ENCODE measurements at regions not wholly inside any gene's neighbourhood (a gene's known extent, or its start where the extent isn't known, plus 50 kb on each side); places are given as distances from the start of the nearest gene placed in this dataset.
"Not testable (repeated sequence)": the region's sequence is repeated elsewhere in the genome, so short reads cannot be mapped to it uniquely, and the experiment has no call there.

DNA sequence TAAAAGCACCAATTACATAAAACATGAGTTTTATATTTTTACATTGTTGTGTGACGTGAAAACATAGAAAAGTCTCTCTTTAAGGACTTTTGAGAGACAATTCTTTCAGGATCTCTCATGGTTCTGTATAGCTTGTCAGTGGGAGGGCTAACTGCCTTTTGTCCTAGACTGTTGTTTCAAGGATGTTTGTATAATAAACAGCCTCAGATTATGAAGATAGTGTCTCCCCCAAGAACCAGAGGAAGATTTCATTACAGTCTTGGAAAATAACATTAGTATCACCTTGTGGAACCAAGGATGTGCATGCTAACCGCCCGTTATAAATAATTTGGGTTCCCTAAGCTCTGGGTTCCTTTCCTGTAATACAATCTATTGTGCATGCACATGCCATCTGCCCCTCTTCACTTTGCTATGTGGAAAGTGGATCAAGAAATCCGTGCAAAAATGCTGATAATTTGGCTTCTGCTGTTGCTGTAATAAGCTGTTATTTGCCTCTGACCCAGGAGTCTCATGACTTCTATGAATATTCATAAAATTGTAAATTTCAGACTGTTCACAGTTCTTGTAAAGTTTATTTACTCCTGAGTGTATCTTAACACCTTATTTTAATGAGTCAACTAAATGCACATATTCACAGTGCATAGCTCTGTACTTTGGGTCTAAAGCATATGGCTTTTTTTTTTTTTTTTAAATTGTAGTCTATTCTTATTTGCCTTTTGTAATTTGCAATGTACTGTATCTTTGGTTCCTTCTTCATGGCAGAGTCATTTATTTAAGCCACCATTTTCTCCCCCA, 265.5 kb downstream of the PTH2R start:
- H3K27me3 ChIP-seq (ENCODE audit: low read length) = no peaks in the 10 kb centered on the region
- no peaks in the 10 kb centered on the region for H4K20me1 ChIP-seq (ENCODE audit: low read length)
- H3K27ac ChIP-seq (ENCODE audit: low read length) = no peak overlapping the region
- H3K79me2 ChIP-seq (ENCODE audit: low read length) = no peaks in the 10 kb centered on the region
- no peaks in the 10 kb centered on the region for H3K9me2 ChIP-seq (replicated peaks; ENCODE audit: low read length)
- no peak overlapping the region for H2AFZ ChIP-seq (ENCODE audit: low read length)
- H3K36me3 ChIP-seq (ENCODE audit: low read depth, low read length) = no peaks in the 10 kb centered on the region
- BruUV-seq (replicated peaks) = no TSS peak
- ChIA-PET POLR2A (ENCODE audit: unreplicated experiment) (no interaction called here), CTCF (no interaction called here)
- H3K9me3 ChIP-seq (ENCODE audit: low read length) = no peaks in the 10 kb centered on the region
- H3F3A ChIP-seq (ENCODE audit: low read length, unreplicated experiment) = no peaks in the 10 kb centered on the region
- no peak for ATAC-seq
- TF ChIP-seq, protein P1, sequence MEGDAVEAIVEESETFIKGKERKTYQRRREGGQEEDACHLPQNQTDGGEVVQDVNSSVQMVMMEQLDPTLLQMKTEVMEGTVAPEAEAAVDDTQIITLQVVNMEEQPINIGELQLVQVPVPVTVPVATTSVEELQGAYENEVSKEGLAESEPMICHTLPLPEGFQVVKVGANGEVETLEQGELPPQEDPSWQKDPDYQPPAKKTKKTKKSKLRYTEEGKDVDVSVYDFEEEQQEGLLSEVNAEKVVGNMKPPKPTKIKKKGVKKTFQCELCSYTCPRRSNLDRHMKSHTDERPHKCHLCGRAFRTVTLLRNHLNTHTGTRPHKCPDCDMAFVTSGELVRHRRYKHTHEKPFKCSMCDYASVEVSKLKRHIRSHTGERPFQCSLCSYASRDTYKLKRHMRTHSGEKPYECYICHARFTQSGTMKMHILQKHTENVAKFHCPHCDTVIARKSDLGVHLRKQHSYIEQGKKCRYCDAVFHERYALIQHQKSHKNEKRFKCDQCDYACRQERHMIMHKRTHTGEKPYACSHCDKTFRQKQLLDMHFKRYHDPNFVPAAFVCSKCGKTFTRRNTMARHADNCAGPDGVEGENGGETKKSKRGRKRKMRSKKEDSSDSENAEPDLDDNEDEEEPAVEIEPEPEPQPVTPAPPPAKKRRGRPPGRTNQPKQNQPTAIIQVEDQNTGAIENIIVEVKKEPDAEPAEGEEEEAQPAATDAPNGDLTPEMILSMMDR (conservative IDR thresholded peaks at IDR 0.05; ENCODE audit: low read depth, low read length) = no peak
- TF ChIP-seq EZH2phosphoT487 (IDR thresholded peaks at IDR 0.05; ENCODE audit: borderline replicate concordance, low read length) = no peak
- no peak for TF ChIP-seq EZH2 (IDR thresholded peaks at IDR 0.05; ENCODE audit: low read length, unreplicated experiment)
- intact Hi-C loops (cut with micrococcal nuclease) = no loop called here
- DNase-seq = no peak
- H3K9ac ChIP-seq (ENCODE audit: low read length) = no peak overlapping the region
- H3K4me2 ChIP-seq (ENCODE audit: low read length) = no peak overlapping the region
- H3K4me3 ChIP-seq (ENCODE audit: low read length) = no peak overlapping the region
- no peaks in the 10 kb centered on the region for H3K4me1 ChIP-seq (ENCODE audit: insufficient read depth, low read length)

DNA sequence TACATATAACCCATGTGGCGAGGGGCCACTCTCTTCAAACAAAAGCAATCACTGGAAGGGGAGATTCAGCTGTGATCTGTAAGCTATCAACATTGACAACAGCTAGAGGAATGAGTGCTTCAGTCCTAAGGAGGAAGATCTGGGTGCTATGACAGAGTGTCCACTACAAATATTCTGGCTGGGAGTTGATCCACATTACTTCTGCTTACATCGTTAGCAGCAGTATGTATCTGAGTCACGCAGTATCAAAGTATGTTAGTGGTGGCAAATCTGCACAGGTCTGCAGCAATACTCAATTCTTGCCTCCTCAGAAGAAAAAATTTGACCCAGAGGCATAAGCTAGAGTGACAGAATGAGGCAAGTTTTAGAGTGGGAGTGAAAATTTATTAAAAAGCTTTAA, 267.0 kb downstream of the PTH2R start:
- CTCF ChIA-PET = no interaction called here
- TF ChIP-seq, protein P1 (conservative IDR thresholded peaks at IDR 0.05; ENCODE audit: low read depth, low read length) = no peak
- TF ChIP-seq EZH2 (IDR thresholded peaks at IDR 0.05; ENCODE audit: low read length, unreplicated experiment) (no peak), EZH2phosphoT487 (IDR thresholded peaks at IDR 0.05; ENCODE audit: borderline replicate concordance, low read length) (no peak)
- no TSS peak for BruUV-seq (replicated peaks)

DNA sequence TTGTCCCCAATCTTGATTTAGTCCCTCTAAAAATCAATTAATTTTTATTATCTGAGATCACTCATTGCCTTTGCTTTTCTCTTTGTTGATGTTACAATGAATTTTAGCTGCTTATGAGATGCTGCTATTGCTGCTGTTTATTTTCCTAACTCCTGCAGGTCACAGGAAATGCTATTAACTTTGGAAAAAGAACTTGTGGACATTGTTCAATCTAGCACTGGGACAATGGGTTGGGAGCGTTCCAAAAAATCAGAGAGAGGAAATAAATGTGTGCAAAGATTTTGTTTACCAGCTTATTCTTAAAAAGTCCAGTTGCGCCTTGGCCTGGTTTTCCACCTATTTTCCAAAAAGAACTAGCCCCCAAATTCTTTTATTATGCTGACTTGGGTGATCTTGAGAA, 268.3 kb downstream of the PTH2R start:
- POLR2A ChIA-PET (ENCODE audit: unreplicated experiment) = no interaction called here
- intact Hi-C loops (cut with micrococcal nuclease) = no loop called here
- Histone ChIP-seq H4K20me1 (ENCODE audit: low read length) (no peaks in the 10 kb centered on the region), H3K79me2 (ENCODE audit: low read length) (no peaks in the 10 kb centered on the region), H3K9me2 (replicated peaks; ENCODE audit: low read length) (no peaks in the 10 kb centered on the region), H3K4me2 (ENCODE audit: low read length) (no peak overlapping the region), H3K27me3 (ENCODE audit: low read length) (no peaks in the 10 kb centered on the region), H3K4me1 (ENCODE audit: insufficient read depth, low read length) (no peaks in the 10 kb centered on the region), H3K27ac (ENCODE audit: low read length) (no peak overlapping the region), H3K36me3 (ENCODE audit: low read depth, low read length) (no peaks in the 10 kb centered on the region), H3K4me3 (ENCODE audit: low read length) (no peak overlapping the region), H3K9me3 (ENCODE audit: low read length) (no peaks in the 10 kb centered on the region), H2AFZ (ENCODE audit: low read length) (no peak overlapping the region), H3F3A (ENCODE audit: low read length, unreplicated experiment) (no peaks in the 10 kb centered on the region), H3K9ac (ENCODE audit: low read length) (no peak overlapping the region)
- CTCF ChIA-PET = no interaction called here
- no TSS peak for BruUV-seq (replicated peaks)
- DNase-seq (no peak), ATAC-seq (no peak)
- TF ChIP-seq, protein P1 (conservative IDR thresholded peaks at IDR 0.05; ENCODE audit: low read depth, low read length) = no peak
- TF ChIP-seq EZH2 (IDR thresholded peaks at IDR 0.05; ENCODE audit: low read length, unreplicated experiment) (no peak), EZH2phosphoT487 (IDR thresholded peaks at IDR 0.05; ENCODE audit: borderline replicate concordance, low read length) (no peak)

More for the DNA sequence above, 267.0 kb downstream of the PTH2R start:
- Histone ChIP-seq H3K9me2 (replicated peaks; ENCODE audit: low read length) (no peaks in the 10 kb centered on the region), H3F3A (ENCODE audit: low read length, unreplicated experiment) (no peaks in the 10 kb centered on the region), H3K4me2 (ENCODE audit: low read length) (no peak overlapping the region), H3K4me1 (ENCODE audit: insufficient read depth, low read length) (no peaks in the 10 kb centered on the region), H3K79me2 (ENCODE audit: low read length) (no peaks in the 10 kb centered on the region), H2AFZ (ENCODE audit: low read length) (no peak overlapping the region), H3K27me3 (ENCODE audit: low read length) (no peaks in the 10 kb centered on the region), H3K27ac (ENCODE audit: low read length) (no peak overlapping the region), H4K20me1 (ENCODE audit: low read length) (no peaks in the 10 kb centered on the region), H3K9me3 (ENCODE audit: low read length) (no peaks in the 10 kb centered on the region), H3K4me3 (ENCODE audit: low read length) (no peak overlapping the region), H3K36me3 (ENCODE audit: low read depth, low read length) (no peaks in the 10 kb centered on the region), H3K9ac (ENCODE audit: low read length) (no peak overlapping the region)
- POLR2A ChIA-PET (ENCODE audit: unreplicated experiment) = no interaction called here
- DNase-seq (no peak), ATAC-seq (no peak)
- intact Hi-C loops (cut with micrococcal nuclease) = no loop called here

DNA sequence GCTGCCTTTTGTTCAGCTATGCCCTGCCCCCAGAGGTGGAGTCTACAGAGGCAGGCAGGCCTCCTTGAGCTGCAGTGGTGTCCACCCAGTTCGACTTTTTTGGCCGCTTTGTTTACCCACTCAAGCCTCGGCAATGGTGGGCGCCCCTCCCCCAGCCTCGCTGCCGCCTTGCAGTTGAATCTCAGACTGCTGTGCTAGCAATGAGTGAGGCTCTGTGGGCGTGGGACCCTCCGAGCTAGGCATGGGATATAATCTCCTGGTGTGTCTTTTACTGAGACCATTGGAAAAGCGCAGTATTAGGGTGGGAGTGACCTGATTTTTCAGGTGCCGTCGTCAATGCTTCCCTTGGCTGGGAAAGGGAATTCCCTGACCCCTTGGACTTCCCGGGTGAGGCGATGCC, 279.3 kb downstream of the PTH2R start:
- H3K9ac ChIP-seq (ENCODE audit: low read length); H3K27ac ChIP-seq (ENCODE audit: low read length); H3K9me2 ChIP-seq (replicated peaks; ENCODE audit: low read length); H3K27me3 ChIP-seq (ENCODE audit: low read length); H4K20me1 ChIP-seq (ENCODE audit: low read length); ATAC-seq; H3K4me2 ChIP-seq (ENCODE audit: low read length); H3K9me3 ChIP-seq (ENCODE audit: low read length); H3K4me3 ChIP-seq (ENCODE audit: low read length); H3F3A ChIP-seq (ENCODE audit: low read length, unreplicated experiment); BruUV-seq (replicated peaks); H3K4me1 ChIP-seq (ENCODE audit: insufficient read depth, low read length); H2AFZ ChIP-seq (ENCODE audit: low read length); DNase-seq; CTCF ChIA-PET; H3K79me2 ChIP-seq (ENCODE audit: low read length); POLR2A ChIA-PET (ENCODE audit: unreplicated experiment); intact Hi-C loops (cut with micrococcal nuclease); H3K36me3 ChIP-seq (ENCODE audit: low read depth, low read length): not testable (repeated sequence)

Measured in PC-3 (cell line).